Mammary epithelial cell (primary cell): ENCODE measurements at regions not wholly inside any gene's neighbourhood (a gene's known extent, or its start where the extent isn't known, plus 50 kb on each side); places are given as distances from the start of the nearest gene placed in this dataset.

Experiments used
- CTCF ChIP-seq, 2 donors: IDR thresholded peaks in 1 of 2; conservative IDR thresholded peaks in 1 of 2; 2 replicates each; pipeline ENCODE4 v1.5.1; 2011 to 2012; ENCODE audit warnings: inconsistent platforms in 2 of 2, low read length in 2 of 2, mild to moderate bottlenecking in 2 of 2, control low read depth in 1 of 2, low read depth in 1 of 2; ENCODE audit not compliant: insufficient read depth in 1 of 2; ENCODE audit errors: extremely low read depth in 1 of 2
- EZH2 ChIP-seq: IDR thresholded peaks from 2 replicates; pipeline ENCODE4 v1.6.1; 2012; ENCODE audit warnings: low read length, inconsistent platforms, borderline replicate concordance

- TF ChIP-seq EZH2 (no peak), CTCF (conservative IDR thresholded peaks at IDR 0.05 in 1 of 2, IDR thresholded peaks at IDR 0.05 in 1 of 2; ENCODE audit: extremely low read depth in 1 of 2, insufficient read depth in 1 of 2, low read depth in 1 of 2, low read length in 2 of 2) (no peak)
Measured at GRCh38 chr17:22506231-22506630, 813.9 kb downstream of the KCNJ18 start.
